GM21576 (cell line): ENCODE measurements at regions not wholly inside any gene's neighbourhood (a gene's known extent, or its start where the extent isn't known, plus 50 kb on each side); places are given as distances from the start of the nearest gene placed in this dataset.

Experiments used
- ATAC-seq: cut with Tn5 transposase; IDR thresholded peaks from one replicate; pipeline ENCODE4 v1.9.1; 2021; ENCODE audit warnings: mild to moderate bottlenecking, moderate library complexity; ENCODE audit not compliant: unreplicated experiment

GRCh38 chr6:78565997-78566396, 301.4 kb upstream of the IRAK1BP1 start:
- no peak for ATAC-seq

- ATAC-seq = no peak
Measured at GRCh38 chr6:78570044-78570443, 297.3 kb upstream of the IRAK1BP1 start.

GRCh38 chr6:78577585-78577984, 289.8 kb upstream of the IRAK1BP1 start:
- ATAC-seq = no peak

- ATAC-seq = no peak
Measured at GRCh38 chr6:78578430-78578829, 288.9 kb upstream of the IRAK1BP1 start.

- ATAC-seq = peak; percentile 80
Measured at GRCh38 chr6:78580923-78581322, 286.4 kb upstream of the IRAK1BP1 start.

GRCh38 chr6:78583079-78583478, 284.3 kb upstream of the IRAK1BP1 start:
- no peak for ATAC-seq

- ATAC-seq = no peak
Measured at GRCh38 chr6:78589436-78589835, 277.9 kb upstream of the IRAK1BP1 start.

GRCh38 chr6:78593898-78594667, 273.3 kb upstream of the IRAK1BP1 start:
- no peak for ATAC-seq

- no peak for ATAC-seq
Measured at GRCh38 chr6:78594668-78595066, 272.7 kb upstream of the IRAK1BP1 start.

GRCh38 chr6:78597966-78598365, 269.4 kb upstream of the IRAK1BP1 start:
- no peak for ATAC-seq

GRCh38 chr6:78598966-78599365, 268.4 kb upstream of the IRAK1BP1 start:
- ATAC-seq = no peak

GRCh38 chr6:78599526-78599925, 267.8 kb upstream of the IRAK1BP1 start:
- ATAC-seq = no peak

- no peak for ATAC-seq
Measured at GRCh38 chr6:78605909-78606446, 261.4 kb upstream of the IRAK1BP1 start.

- no peak for ATAC-seq
Measured at GRCh38 chr6:78607189-78607588, 260.2 kb upstream of the IRAK1BP1 start.

GRCh38 chr6:78611102-78611620, 256.2 kb upstream of the IRAK1BP1 start:
- no peak for ATAC-seq

GRCh38 chr6:78611886-78612480, 255.4 kb upstream of the IRAK1BP1 start:
- no peak for ATAC-seq

- ATAC-seq = peak; percentile 28
Measured at GRCh38 chr6:78614961-78615360, 252.4 kb upstream of the IRAK1BP1 start.

- peak; percentile 65 for ATAC-seq
Measured at GRCh38 chr6:78615430-78615904, 251.9 kb upstream of the IRAK1BP1 start.

- ATAC-seq = no peak
Measured at GRCh38 chr6:78618970-78619369, 248.4 kb upstream of the IRAK1BP1 start.

GRCh38 chr6:78623554-78623953, 243.8 kb upstream of the IRAK1BP1 start:
- no peak for ATAC-seq

GRCh38 chr6:78629154-78629721, 238.1 kb upstream of the IRAK1BP1 start:
- no peak for ATAC-seq

GRCh38 chr6:78629836-78630235, 237.5 kb upstream of the IRAK1BP1 start:
- no peak for ATAC-seq
